ENCODE measurements at regions not wholly inside any gene's neighbourhood (a gene's known extent, or its start where the extent isn't known, plus 50 kb on each side); places are given as distances from the start of the nearest gene placed in this dataset.

DNA sequence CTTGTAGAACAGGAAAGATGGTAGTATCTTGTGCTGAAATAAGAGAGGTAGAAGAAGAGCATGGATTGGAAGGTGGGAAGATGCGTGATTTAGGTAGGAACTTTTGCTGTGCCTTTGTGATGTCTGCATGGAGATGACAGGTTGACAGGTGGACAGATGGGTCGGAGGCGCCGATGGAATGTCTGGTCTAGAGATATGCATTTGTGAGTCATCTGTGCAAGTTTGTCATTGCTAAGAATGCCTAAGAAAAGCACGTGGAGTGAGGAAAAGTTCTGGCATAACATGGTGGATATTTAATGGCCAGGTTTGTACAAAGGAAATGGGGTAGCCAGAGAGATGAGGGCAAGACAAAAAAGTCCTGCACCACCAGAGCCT, 76.0 kb upstream of the ARMC3 start:
- DNase-seq (ENCODE audit: low read depth), result no peak
- TF ChIP-seq, protein P1, sequence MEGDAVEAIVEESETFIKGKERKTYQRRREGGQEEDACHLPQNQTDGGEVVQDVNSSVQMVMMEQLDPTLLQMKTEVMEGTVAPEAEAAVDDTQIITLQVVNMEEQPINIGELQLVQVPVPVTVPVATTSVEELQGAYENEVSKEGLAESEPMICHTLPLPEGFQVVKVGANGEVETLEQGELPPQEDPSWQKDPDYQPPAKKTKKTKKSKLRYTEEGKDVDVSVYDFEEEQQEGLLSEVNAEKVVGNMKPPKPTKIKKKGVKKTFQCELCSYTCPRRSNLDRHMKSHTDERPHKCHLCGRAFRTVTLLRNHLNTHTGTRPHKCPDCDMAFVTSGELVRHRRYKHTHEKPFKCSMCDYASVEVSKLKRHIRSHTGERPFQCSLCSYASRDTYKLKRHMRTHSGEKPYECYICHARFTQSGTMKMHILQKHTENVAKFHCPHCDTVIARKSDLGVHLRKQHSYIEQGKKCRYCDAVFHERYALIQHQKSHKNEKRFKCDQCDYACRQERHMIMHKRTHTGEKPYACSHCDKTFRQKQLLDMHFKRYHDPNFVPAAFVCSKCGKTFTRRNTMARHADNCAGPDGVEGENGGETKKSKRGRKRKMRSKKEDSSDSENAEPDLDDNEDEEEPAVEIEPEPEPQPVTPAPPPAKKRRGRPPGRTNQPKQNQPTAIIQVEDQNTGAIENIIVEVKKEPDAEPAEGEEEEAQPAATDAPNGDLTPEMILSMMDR (conservative IDR thresholded peaks at IDR 0.05; ENCODE audit: low read depth, low read length), result no peak
- H3K4me3 ChIP-seq (ENCODE audit: low read depth, low read length), result no peak overlapping the region

DNA sequence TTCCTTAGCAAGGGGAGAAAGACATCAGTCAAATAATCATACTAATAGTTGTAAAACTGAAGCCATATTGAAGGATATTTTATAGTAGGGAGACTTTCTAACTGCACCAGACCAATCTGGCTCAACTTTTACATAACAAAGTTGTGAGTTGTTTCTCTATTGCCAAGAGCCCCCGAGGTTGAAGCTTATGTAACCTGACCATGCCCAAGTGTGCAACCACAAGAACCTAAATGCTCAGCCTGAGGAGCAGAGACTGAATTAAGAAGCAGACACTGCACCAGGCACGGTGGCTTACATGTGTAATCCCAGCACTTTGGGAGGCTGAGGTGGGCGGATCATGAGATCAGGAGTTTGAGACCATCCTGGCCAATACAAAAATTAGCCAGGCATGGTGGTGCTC, 77.3 kb upstream of the ARMC3 start:
- H3K4me3 ChIP-seq (ENCODE audit: low read depth, low read length), result no peak overlapping the region
- TF ChIP-seq, protein P1 (conservative IDR thresholded peaks at IDR 0.05; ENCODE audit: low read depth, low read length), result no peak
- DNase-seq (ENCODE audit: low read depth), result no peak

DNA sequence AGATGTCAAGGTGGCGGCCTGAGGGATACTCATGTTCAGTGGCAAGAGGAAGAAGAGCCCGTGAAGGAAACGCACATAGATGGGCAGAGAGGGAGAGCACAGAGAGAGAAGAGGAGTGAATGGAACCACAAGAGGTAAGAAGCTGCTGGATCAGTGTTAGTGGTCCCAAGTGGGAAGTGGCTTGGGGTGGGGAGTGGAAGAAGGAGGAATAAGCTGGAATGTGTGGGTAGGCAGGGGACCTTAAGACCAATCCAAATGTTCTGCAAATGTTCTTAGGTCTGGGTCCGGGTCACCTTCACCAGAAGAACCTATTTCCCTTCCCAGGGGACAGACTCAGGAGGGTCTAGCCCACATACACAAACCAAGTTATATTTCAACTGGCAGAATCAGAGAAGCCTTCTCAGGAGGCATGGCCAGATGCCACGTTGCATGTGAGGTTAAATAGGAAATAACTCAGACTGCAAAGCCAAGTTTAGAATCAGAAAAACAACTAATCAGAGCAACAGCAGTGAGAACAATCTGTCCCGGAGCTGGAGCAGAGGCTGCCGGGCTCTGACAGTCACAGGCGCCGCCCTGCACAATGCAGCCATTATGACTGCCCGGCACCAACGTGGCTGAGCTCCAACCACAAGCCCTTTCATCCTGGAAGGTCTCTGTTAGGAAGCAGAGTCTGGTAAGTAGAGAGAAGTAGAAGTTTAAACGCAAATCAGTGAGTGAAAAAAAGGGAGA, 78.6 kb upstream of the ARMC3 start:
- no peak for DNase-seq (ENCODE audit: low read depth)
- TF ChIP-seq, protein P1 (conservative IDR thresholded peaks at IDR 0.05; ENCODE audit: low read depth, low read length), result no peak
- peak overlapping the region; percentile 20 for H3K4me3 ChIP-seq (ENCODE audit: low read depth, low read length)

DNA sequence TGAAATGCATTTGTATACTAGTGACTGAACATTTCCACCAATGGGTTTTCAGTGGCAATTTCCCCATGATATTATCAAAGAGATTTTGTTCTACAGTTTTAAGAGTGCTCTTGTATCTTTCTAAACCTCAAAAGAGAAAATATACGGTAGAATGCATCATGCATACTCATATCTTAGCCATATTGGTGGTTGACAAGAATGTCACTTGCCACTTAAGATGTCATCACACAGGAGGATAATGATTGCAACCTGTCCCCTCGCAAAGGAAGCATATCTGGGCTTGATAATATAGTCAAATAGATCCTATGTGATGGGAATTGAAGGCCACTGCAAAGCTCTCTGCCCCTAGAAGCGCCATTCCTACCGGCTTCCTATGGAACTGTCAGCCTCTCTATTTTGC, 79.3 kb upstream of the ARMC3 start:
- TF ChIP-seq, protein P1 (conservative IDR thresholded peaks at IDR 0.05; ENCODE audit: low read depth, low read length), result no peak

DNA sequence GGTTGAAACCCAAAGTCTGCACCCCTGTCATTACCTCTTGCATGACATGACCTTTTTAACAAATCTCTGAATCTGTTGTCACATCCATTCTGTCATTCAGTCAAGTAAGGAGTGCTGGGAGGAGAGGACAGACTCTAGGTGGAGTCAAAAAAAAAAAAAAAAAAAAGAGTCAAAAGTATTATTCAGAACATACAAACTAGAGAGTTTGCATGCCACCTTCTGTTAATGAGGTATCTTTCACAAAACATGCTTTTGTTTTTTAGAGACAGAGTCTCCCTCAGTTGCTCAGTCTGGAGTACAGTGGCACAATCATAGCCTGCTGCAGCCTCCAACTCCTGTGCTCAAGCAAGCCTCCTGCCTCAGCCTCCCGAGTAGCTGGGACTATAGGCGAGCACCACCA, 81.6 kb upstream of the ARMC3 start:
- no peak for DNase-seq (ENCODE audit: low read depth)
- no peak overlapping the region for H3K4me3 ChIP-seq (ENCODE audit: low read depth, low read length)
- TF ChIP-seq, protein P1 (conservative IDR thresholded peaks at IDR 0.05; ENCODE audit: low read depth, low read length), result no peak

More for the DNA sequence above, 79.3 kb upstream of the ARMC3 start:
- no peak for DNase-seq (ENCODE audit: low read depth)
- H3K4me3 ChIP-seq (ENCODE audit: low read depth, low read length), result no peak overlapping the region

DNA sequence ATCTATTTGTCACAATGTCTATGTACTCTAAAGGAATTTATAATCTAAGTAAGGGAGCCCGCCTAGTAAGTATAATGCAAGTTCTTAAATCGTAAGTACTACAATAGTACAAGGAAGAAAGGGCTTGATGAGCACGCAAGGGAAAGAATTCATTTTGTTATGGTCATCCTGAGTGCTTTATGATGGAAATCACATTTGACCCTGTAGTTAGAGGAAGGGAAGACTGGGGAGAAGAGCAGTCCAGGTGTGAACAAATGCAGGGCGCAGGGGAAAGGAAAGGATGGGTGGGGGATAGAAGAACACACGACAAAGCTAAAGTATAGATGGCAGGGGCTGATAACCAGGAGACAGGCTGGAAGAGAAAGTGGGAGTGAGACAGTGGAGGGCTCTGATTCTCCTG, 88.2 kb upstream of the ARMC3 start:
- no peak for DNase-seq (ENCODE audit: low read depth)
- H3K4me3 ChIP-seq (ENCODE audit: low read depth, low read length), result no peak overlapping the region
- TF ChIP-seq, protein P1 (conservative IDR thresholded peaks at IDR 0.05; ENCODE audit: low read depth, low read length), result no peak

DNA sequence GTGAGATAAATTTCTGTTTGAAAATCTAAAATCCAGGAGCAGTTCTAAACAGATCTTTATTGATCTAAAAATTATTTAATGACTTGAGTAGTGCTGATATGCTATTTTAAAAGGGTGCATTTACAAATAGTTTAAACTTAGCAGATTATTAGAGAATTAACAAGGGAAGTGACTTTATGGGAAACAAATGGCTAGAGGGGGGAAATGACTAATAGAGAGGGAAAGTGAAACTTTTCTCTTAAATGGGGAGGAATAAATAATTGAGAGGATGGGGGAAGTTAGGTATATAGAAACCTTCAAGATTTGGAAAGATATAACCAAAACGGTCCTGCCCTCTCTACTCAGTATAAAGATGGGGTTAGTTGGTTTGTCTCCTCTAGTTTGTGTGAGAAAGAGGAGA, 90.1 kb upstream of the ARMC3 start:
- TF ChIP-seq, protein P1 (conservative IDR thresholded peaks at IDR 0.05; ENCODE audit: low read depth, low read length), result no peak
- DNase-seq (ENCODE audit: low read depth), result no peak
- no peak overlapping the region for H3K4me3 ChIP-seq (ENCODE audit: low read depth, low read length)

All from epithelial cell of proximal tubule (primary cell).